GM21723 (cell line): ENCODE measurements at regions not wholly inside any gene's neighbourhood (a gene's known extent, or its start where the extent isn't known, plus 50 kb on each side); places are given as distances from the start of the nearest gene placed in this dataset.

Experiments used
- ATAC-seq: cut with Tn5 transposase; IDR thresholded peaks from one replicate; pipeline ENCODE4 v1.9.1; 2021; ENCODE audit warnings: mild to moderate bottlenecking, moderate library complexity; ENCODE audit not compliant: unreplicated experiment

DNA sequence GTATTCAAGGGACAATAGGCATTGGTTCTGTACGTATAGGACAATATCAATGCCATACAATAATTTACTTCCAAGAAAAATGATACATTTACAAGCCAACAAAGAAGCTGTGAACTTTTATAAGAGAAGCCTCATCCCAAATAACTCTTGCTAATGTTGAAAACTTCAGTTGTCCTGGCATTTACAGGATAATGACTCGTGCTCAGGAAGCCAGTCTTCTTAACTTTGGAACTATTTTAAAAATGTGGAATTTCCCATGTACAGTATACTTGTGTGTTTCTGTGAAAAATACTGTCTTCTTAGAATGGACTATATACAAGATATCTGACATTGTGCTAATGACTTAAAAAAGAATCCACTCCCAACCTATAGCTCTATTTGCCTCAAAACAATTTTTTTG lies 1479.3 kb upstream of the CDH9 start:
- no peak for ATAC-seq

DNA sequence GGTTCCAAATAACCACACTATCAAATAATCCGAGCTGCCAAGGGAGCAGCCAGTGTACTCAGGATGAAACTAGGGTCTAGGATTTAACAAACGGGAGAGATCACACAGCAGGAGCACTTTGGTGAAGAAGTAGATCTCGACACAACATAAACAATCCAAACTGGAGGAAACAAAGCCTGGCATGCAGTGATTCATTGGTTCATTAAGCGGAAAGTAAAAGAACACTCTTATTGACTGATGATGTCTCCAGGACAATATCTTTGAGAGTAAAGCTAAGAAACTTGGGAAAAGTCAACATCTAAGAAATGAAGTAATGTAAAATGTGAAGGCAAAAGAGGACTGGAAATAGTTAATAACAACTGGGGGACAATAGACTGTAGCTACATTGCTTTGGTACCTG lies 1478.3 kb upstream of the CDH9 start:
- no peak for ATAC-seq

DNA sequence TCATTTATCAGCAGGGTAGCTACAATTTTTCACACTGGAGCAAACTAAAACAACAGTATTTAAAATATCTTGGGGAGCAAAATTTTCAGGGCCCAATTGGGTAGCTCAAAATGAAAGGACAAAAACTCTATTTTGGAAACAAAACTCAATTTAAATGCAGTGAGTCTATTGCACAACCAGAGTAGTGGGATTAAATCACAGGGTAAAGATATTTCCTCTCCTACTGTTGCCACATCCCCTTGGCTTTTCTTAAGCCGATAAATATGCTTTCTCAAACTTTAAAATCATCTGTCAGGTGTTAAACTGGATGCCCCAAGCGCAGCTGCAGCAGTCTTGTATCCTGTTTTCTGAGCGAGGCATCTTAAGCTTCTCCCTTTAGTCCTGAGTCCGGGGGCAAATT lies 1474.3 kb upstream of the CDH9 start:
- no peak for ATAC-seq

DNA sequence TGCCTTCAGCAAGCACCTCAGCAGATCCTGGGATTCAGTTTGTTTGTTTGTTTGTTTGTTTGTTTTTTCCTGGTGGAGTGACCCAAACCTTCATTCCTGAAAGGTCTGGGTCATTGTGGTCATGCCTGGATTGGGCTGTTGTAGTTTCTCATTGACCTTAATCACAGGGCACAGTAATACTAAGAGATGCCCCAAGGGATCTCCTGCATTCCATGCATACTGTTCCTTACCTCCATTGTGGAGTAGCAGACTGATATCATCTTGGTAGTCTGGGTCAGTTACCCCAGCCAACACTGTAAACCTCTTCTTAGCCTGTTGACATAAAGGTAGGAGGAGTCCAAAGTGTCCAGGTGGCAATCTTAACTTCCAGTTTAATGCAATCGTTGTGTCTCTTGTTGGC lies 1466.7 kb upstream of the CDH9 start:
- no peak for ATAC-seq

DNA sequence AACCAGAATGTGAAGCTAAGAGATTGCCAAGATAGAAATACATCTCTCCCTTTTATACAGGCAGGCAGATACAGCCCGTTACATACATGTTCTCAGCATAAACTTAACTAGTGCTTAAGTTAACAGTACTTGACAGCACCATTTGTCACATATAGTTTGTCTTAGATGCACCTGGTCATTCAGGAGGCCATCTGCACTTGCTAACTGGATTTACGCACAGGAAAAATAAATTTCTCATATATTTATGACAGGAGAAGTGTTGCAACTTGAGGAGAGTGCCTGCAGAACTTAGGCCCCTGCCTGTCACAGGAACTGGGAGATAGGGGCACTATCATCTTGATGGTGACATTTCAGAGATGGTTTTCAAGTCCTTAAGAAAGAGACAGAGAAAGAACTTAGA lies 1462.1 kb upstream of the CDH9 start:
- no peak for ATAC-seq

DNA sequence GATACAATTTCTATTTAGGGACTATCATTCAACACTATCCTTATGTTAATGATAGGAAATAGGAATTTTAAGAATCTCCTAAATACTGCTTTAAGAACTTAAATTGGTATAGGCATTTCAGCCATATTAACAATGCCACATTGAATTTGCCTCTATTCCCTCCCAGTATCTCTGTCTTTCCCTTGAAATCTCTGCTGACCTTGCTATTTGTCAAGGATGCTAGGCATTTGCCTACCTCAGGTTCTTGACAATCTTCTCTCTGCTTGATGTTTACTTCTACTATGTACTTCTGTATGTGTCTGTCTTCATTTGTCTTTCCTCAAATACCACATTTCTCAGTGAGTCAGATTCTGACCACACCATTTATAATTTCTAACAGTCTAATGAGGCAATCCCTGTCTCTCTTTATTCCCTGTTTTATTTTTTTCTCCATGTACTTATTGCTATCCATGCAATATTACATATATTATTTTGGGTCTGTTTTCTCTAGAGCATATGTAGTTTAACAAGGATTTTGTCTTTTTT lies 1461.4 kb upstream of the CDH9 start:
- ATAC-seq, result no peak

DNA sequence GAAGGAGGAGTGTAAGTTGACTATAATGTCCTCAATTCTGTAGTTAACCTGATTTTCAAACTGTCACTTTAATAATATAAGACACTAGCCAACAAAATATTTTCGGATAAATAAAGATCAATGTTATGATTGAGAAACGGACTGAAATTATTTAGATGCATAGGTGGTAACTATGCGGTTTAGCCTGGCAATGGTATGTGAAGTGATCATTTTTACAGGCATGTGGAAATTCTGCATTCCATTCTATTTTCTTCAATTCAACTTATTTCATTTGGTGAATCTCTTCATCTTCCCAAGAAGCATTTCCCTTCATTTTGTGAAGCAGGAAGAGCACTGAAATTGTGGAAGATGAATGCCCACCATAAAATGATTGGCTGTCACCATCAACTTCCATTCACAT lies 1457.5 kb upstream of the CDH9 start:
- no peak for ATAC-seq

DNA sequence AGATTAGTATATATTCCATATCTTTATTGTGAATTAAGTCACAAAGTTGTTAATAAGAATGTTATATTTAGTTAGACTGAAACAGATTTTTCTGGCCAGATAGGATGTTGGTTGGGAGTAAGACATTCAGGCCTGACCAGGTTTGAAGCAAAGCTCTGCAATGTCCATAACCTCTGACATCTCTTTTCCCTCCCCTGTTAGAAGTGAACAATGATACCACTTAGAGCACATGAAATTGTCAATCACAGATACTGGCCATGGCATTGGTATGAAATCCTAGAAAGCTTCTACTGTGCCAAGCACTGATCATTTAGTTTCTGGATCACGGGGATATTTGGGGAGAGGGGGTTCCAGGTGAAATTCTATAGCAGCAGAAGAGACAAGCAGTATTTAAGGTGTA lies 1455.1 kb upstream of the CDH9 start:
- no peak for ATAC-seq

DNA sequence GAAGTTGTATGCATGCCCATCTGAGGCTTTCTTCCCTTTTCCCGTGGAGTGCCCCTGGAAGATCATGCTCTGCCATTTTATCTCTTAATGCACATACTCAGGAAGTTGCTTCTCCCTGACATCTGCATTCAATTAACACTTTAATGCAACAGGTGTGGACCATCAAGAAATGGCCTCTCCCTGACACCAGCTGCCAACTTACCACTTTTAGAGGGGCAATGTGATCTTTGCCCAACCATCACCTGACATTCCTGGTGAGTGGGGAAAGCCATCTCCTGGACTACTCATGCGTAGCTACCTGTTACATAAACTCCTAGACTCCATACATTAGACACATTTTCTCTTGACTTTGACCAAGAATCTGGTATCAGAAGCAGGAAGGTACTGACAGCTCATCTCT lies 1450.4 kb upstream of the CDH9 start:
- no peak for ATAC-seq

DNA sequence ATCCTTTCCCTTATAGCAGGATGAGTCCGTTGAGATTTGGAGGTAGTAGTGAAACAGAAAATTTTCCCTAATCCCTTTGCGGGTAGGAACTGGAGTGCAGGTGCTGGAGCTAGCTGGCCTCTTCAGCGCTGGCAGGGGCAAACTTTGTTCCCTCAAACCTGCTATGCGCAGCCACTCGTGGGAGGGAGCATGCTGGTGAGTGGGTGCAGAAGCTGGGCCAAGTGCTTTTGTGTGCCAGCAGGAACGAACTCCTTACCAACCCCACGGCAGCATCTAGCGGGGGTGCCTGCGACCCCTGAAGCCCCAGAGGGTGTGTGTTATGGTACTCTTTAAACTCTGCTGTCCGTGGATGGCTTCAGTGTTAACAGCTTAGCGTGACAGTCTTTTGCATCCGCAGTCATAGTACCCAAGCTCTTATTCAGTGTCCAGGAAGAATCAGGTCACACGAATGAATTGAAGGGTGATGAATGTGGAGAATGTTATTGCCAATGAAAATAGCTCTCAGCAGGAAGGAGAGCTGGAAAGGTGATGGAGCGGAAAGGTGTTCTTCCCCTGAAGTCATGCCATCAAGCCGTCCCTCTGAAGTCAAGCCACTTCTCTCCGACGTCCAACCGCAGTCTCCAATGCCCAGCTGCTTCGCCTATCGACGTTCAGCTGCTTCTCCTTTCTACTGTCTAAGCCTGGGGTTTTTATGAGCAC lies 1445.1 kb upstream of the CDH9 start:
- no peak for ATAC-seq

DNA sequence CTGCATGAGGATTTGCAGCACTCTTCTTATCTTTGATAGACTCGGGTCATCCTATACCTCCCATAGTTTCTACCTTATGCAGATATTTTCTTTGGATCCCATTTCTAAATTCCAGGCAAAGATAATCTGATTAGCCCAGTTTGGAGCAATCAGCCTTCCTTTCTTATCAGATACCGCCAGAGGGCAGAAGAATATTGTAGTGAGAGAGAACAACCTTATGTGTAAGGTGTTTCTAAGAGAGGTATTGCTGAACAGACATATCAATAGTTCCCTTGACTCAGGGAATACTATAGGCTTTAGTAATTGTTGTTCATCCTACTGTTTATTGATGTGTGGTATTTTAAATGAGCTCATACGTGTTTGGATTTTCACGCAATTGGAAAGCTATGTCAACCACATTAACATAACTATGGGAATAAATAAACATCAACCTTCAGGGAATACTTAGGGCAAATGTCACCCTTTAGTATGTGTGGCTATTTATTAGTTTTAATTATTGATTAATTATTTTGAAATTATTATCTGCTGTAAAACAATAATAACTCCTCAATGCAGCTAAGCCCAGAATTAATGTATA lies 1435.2 kb upstream of the CDH9 start:
- ATAC-seq, result no peak

DNA sequence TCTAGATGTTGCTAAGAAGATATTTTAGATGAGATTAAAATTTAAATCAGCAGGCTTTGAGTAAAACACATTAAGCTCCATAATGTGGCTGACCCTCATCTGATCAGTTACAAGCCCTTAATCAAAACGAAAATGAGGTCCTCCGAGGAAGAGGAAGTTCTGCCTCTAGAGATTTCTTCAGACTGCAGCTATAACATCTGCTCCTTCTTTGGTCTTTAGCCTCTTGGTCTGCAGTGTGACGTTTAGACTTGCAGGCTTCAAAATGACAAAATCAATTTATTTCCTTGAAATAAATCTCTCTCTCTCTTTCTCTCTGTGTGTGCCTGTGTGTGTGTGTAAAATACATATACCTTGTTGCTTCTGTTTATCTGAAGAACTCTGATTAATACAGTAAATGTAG lies 1429.8 kb upstream of the CDH9 start:
- no peak for ATAC-seq

DNA sequence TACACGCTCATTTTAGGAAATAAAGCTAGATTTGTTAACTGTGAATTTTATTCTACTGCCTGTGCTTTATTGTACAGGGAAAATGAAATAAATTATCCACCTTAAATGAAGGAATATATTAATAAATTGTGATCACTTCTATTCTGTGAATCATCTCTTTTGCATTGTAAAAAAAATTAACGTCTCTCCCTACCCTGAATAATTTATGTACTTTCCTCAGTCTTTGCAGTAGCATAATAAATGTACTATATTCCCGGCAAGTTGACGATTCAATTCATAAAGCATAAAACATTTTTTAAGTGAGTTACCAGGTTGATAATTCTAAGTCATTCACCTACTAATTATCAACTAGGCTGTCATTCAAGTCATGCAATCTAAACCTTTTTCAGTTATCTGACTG lies 1425.3 kb upstream of the CDH9 start:
- ATAC-seq, result no peak

DNA sequence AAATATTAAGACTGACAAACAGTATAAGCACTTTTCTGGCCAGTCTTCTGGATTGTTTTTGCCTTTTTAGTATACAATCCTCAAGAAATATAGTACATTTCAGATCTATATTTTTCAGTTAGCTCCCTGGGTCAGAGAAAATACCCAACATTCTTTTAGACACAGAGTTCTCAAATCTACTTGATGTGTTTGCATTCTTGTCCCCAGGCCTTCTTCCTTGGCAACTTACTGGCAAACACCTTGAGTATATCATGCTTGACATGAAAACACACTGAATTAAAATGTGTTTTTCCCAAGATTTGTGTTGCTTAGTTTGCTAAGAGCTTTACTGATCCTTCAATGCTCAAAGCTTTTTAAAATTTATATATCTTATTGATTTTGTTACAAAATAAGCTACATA lies 1413.1 kb upstream of the CDH9 start:
- ATAC-seq, result no peak

DNA sequence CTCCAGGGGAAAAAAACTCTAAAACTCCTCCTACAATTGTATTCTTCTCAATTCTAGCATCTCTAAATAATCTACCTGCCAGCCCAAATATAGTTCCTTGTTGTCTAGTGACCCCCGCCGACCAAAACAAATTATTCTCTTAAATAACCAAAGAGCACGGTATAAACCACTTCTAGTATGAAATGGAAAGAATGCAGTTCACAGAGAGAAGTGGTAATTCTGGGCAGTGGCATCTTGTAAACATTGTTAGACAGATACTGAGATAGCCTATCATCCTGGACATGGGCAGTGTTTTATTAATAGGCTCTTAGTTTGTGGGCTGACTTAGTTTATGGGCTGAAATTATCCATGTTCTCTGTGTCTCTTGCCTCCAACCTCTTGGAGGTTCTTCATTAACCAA lies 1412.6 kb upstream of the CDH9 start:
- ATAC-seq, result no peak

DNA sequence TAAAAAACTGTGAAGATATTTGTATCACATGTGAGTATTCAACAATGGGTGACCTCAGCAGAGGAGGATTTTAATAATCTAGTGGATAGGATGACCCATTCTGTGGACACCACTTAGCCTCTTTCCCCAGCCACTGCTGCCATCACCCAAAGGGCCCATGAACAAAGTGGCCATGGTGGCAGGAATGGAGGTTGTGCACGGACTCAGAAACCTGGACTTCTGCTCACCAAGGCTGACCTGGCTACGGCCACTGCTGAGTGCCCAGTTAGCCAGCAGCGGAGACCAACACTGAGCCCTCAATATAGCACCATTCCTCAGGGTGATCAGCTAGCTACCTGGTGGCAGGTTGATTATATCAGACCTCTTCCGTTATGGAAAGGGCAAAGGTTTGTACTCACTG lies 1410.4 kb upstream of the CDH9 start:
- ATAC-seq, result no peak

DNA sequence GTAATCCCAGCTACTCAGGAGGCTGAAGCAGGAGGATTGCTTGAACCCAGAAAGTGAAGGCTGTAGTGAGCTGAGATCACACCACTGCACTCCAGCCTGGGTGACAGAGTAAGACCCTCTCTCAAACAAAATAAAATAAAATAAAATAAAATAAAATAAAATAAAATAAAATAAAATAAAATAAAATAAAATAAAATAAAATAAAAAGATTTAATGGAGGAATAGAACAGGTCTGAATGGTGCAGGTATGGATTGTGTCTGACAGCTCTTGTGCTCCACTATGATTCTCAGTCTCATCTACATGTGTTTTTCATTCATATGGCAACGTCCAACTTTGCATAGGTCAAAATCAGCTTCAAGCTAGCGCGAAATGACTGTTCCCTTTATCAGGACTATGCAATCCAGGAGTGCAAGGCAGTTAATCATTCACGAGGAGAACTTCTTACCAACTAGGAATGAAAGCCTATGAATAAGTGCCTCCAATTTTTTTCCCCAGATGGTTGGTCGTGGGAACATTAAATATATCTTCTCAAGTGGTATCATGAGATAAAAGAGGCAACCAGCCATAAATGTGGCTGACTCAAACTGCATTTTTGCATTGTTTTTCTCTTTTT lies 1392.3 kb upstream of the CDH9 start:
- ATAC-seq, result no peak

DNA sequence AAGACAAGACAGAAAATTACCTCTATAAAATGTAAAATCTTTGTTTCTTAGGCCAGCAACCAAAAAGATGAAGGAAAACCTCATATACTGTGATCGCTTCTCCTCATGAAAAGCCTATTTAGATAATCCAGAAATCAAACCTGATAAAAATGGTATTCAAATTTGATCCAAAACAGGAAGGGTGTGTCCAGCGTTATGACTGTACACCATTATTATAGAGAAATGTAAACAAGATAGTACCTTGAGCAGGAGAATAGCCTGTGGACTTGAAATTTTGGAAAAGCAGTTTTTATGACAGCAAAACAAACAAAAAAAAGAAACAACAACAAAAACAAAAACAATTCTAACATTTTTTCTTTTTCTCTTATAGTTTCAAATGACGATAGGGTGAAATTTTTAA lies 1382.8 kb upstream of the CDH9 start:
- ATAC-seq, result no peak

DNA sequence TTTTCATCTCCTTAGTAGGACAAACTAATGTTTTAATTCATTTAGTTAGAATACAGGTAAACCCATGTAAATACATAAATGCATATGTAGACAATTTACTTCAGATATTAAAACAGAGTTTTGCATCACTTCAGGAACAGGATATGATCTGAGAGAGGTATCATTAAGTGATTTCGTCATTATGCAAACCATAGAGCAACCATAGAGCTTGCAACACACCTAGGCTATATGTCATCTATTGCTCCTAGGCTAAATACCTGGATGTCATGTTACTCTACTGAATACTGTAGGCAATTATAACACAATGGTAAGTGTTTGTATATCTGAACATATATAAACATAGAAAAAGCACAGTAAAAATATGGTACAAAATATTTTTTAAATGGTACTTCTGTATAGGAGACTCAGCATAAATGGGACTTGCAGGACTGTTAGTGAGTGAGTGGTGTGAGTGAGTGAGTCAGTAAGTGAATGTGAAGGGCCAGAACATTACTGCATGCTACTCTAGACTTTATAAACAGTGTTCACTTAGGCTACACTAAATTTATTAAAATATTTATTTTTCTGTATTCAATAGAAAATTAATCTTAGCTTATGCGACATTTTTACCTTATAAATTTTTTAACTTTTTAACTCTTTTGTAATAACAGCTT lies 1377.5 kb upstream of the CDH9 start:
- ATAC-seq, result no peak

DNA sequence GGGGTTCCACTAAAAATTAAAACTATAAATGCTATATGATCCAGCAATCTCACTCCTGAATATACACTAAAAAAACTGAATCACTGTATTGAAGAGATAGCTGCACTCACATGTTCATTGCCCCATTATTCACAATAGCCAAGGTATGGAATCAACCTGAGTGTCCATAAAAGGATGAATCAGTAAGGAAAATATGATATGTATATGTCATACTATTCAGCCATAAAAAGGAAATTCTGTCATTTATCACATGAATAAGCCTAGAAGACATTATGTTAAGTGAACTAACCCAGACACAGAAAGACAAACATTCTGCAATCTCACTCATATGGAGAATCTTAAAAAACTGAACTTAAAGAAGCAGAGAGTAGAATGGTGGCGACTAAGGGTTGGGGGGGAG lies 1376.2 kb upstream of the CDH9 start:
- ATAC-seq, result no peak

DNA sequence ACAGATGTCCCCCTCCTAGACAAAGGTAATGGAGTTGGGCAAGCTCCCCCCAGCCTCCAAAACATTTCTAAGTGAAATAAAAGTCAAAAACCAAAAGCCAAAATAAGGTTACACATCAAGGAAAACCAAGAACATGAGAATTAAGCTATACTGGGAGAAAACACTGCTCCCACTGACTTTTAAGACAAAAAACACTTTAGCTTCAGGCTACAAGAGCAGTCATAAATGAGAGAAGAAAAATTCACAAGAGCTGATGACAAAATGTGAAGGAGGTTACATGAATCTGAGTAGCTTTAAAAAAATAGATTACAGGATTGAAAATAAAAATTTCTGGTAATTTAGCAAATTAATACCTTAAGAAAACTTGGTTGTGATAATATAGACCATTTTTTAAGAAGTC lies 1370.3 kb upstream of the CDH9 start:
- ATAC-seq, result no peak

DNA sequence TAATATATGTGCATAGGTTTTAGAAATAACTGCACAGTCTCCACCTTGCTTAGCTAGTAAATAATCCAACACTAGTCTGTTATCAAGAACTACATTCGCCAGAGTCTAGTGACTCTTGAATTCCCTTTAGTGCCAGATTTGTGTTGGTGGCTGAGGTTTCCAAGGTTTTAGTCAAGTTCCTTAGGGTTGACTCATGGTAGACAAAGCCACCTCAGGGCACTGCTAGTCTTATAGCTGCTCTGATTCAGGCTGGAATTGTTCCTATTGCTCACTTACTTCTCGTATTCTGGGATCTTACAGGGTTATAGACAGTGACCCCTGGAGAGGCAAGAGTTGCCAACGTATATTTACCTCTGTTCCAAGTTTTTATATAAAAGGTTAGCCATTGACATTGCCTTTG lies 1369.8 kb upstream of the CDH9 start:
- ATAC-seq, result no peak
